ENCODE measurements at regions not wholly inside any gene's neighbourhood (a gene's known extent, or its start where the extent isn't known, plus 50 kb on each side); places are given as distances from the start of the nearest gene placed in this dataset.

DNA sequence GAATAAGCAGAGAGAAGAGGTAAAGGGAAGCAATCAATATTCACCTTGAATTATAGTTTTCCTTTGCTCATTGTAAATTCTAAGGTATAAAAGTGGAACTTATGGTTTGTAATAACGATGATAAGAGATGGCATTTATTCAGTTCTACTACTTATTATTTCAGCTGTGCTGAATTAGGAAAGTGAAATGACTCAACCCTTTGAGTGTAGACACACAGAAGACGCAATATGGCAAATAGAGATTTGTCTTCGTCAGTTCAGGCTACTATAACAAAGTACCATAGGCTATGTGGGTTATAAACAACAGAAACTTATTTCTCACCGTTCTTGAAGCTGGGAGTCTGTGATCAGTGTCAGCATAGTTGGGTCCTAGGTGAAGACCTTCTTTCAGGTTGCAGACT lies 713.0 kb upstream of the PCDH9 start:
- no peaks in the 10 kb centered on the region for H3K4me1 ChIP-seq
- 81% methylated on average over 4 of the region's 4 CpGs for WGBS, 2 donors
- H3K27ac ChIP-seq = no peak overlapping the region
- H3K36me3 ChIP-seq = no peaks in the 10 kb centered on the region
- TF ChIP-seq POLR2AphosphoS5 (IDR thresholded peaks at IDR 0.05) = no peak
- TF ChIP-seq POLR2A (IDR thresholded peaks at IDR 0.05) = no peak
- no peak for TF ChIP-seq EP300 (IDR thresholded peaks at IDR 0.05)
- TF ChIP-seq, protein P1, sequence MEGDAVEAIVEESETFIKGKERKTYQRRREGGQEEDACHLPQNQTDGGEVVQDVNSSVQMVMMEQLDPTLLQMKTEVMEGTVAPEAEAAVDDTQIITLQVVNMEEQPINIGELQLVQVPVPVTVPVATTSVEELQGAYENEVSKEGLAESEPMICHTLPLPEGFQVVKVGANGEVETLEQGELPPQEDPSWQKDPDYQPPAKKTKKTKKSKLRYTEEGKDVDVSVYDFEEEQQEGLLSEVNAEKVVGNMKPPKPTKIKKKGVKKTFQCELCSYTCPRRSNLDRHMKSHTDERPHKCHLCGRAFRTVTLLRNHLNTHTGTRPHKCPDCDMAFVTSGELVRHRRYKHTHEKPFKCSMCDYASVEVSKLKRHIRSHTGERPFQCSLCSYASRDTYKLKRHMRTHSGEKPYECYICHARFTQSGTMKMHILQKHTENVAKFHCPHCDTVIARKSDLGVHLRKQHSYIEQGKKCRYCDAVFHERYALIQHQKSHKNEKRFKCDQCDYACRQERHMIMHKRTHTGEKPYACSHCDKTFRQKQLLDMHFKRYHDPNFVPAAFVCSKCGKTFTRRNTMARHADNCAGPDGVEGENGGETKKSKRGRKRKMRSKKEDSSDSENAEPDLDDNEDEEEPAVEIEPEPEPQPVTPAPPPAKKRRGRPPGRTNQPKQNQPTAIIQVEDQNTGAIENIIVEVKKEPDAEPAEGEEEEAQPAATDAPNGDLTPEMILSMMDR (IDR thresholded peaks at IDR 0.05) = no peak
- H3K4me3 ChIP-seq = no peak overlapping the region
- H3K27me3 ChIP-seq = no peaks in the 10 kb centered on the region
- H3K9me3 ChIP-seq = no peaks in the 10 kb centered on the region
- DNase-seq = no peak
- no peak for ATAC-seq (ENCODE audit: low FRiP score in 2 of 2)

DNA sequence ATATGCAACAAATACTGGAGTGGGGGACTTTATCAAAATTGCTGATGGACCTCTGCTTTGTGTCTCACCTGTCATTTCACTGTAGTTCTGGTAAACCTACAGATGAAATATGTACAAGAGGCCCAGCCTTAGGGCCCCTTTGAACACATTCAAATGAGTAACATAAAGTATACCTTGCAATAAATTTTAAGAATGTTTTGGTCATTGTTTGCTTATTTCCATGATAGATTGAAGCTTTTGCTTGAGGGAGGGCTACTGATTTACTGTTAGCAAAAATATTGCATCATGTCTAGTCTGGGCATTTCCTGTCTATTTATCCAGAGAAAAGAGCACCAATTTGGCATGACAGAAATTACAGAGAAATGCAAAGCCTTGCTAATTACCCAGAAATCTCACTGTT lies 705.5 kb upstream of the PCDH9 start:
- Histone ChIP-seq H3K27ac (no peak overlapping the region), H3K4me1 (no peaks in the 10 kb centered on the region), H3K9me3 (no peaks in the 10 kb centered on the region), H3K36me3 (no peaks in the 10 kb centered on the region), H3K4me3 (no peak overlapping the region), H3K27me3 (no peaks in the 10 kb centered on the region)
- TF ChIP-seq, protein P1 (IDR thresholded peaks at IDR 0.05) = no peak
- TF ChIP-seq EP300 (IDR thresholded peaks at IDR 0.05) (no peak), POLR2A (IDR thresholded peaks at IDR 0.05) (no peak), POLR2AphosphoS5 (IDR thresholded peaks at IDR 0.05) (no peak)
- ATAC-seq (ENCODE audit: low FRiP score in 2 of 2) = no peak
- no peak for DNase-seq

DNA sequence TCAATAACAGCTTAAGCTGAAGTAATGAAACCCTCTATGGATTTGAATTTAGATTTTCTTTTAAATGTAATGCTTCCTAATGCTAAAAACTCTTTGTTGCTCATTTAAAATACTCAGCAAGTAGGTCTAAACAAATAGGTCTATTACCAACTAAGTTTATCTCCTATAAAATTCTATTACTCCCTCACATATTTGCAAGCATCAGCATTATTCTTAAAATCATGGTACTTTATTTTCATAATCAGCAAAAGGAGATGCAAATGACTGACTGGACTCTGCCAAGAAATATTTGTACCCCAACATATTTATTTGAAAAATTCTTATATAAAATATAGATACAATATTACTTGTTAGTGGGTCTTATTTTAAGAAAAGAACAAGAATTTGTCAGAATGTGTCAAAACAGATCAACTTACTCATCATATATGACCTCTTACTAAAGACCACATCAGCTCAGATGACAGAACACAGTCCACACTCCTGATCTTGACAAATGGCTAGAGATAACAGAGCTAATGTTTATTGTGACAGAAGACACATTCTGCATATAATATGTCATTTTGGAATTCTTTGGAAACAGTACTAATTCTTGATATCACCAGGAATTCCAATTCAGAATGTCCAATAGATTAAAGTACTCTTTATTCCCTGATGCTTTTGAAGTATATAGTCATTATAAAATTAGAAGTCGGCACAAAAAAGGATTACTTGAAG lies 704.6 kb upstream of the PCDH9 start:
- Histone ChIP-seq H3K4me1 (no peaks in the 10 kb centered on the region), H3K27ac (no peak overlapping the region), H3K36me3 (no peaks in the 10 kb centered on the region), H3K4me3 (no peak overlapping the region), H3K27me3 (no peaks in the 10 kb centered on the region), H3K9me3 (no peaks in the 10 kb centered on the region)
- ATAC-seq (ENCODE audit: low FRiP score in 2 of 2) (no peak), DNase-seq (no peak)
- TF ChIP-seq POLR2AphosphoS5 (IDR thresholded peaks at IDR 0.05) (no peak), POLR2A (IDR thresholded peaks at IDR 0.05) (no peak), EP300 (IDR thresholded peaks at IDR 0.05) (no peak)
- TF ChIP-seq, protein P1 (IDR thresholded peaks at IDR 0.05) = no peak
- 59 to 62% methylated on average over 1 of the region's 1 CpG for WGBS, 2 donors

DNA sequence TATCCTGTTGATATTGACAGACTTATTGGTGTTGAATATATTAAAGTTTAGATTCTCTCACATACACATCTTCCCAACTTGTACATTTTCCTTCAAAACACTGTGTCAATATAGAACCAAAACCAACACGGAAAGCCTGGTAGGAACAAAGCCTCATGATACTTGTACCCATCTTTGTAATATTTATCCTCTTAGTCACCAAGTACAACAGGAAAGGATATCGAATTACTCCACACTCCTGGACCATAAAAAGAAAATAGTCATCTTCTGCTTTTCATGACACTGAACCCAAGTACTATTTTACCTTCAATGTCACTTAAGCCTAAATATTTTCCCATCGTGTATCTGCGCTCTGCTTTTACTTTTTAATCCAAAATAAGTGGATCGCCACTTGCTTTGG lies 702.9 kb upstream of the PCDH9 start:
- Histone ChIP-seq H3K9me3 (no peaks in the 10 kb centered on the region), H3K27me3 (no peaks in the 10 kb centered on the region), H3K4me3 (no peak overlapping the region), H3K36me3 (no peaks in the 10 kb centered on the region), H3K4me1 (no peaks in the 10 kb centered on the region), H3K27ac (no peak overlapping the region)
- DNase-seq (no peak), ATAC-seq (ENCODE audit: low FRiP score in 2 of 2) (no peak)
- WGBS, 2 donors = 88 to 90% methylated on average over 5 of the region's 5 CpGs
- TF ChIP-seq EP300 (IDR thresholded peaks at IDR 0.05) = no peak
- TF ChIP-seq POLR2A (IDR thresholded peaks at IDR 0.05) = no peak
- TF ChIP-seq POLR2AphosphoS5 (IDR thresholded peaks at IDR 0.05) = no peak
- TF ChIP-seq, protein P1 (IDR thresholded peaks at IDR 0.05) = no peak

All from upper lobe of left lung (tissue), 6 donors.